Stimulated activated CD4-positive, alpha-beta T cell treated with anti-CD3 and anti-CD28 coated beads, Interleukin-2, amount 100 ng/mL, for 24 hours (primary cell): ENCODE measurements at regions not wholly inside any gene's neighbourhood (a gene's known extent, or its start where the extent isn't known, plus 50 kb on each side); places are given as distances from the start of the nearest gene placed in this dataset.
"Not testable (repeated sequence)": the region's sequence is repeated elsewhere in the genome, so short reads cannot be mapped to it uniquely, and the experiment has no call there.

Experiments used
- DNase-seq, 2 donors: peaks; one replicate each; pipeline ENCODE4 v3.0.0-alpha.2; 2020

- DNase-seq, result not testable (repeated sequence)
These were observed 311.7 kb downstream of the BCL2L11 start for GRCh38 chr2:111432423-111432822.

GRCh38 chr2:111432916-111433499 is 312.3 kb downstream of the BCL2L11 start:
- DNase-seq, result not testable (repeated sequence)

GRCh38 chr2:111433892-111434607 is 313.3 kb downstream of the BCL2L11 start:
- DNase-seq, result not testable (repeated sequence)

GRCh38 chr2:111434608-111434939 is 313.9 kb downstream of the BCL2L11 start:
- DNase-seq, result not testable (repeated sequence)

GRCh38 chr2:111435553-111436310 is 315.0 kb downstream of the BCL2L11 start:
- not testable (repeated sequence) for DNase-seq

- not testable (repeated sequence) for DNase-seq
These were observed 315.7 kb downstream of the BCL2L11 start for GRCh38 chr2:111436411-111436810.

- not testable (repeated sequence) for DNase-seq
These were observed 316.7 kb downstream of the BCL2L11 start for GRCh38 chr2:111437288-111437990.

- DNase-seq, result not testable (repeated sequence)
These were observed 317.4 kb downstream of the BCL2L11 start for GRCh38 chr2:111438161-111438560.

GRCh38 chr2:111439237-111439636 is 318.5 kb downstream of the BCL2L11 start:
- DNase-seq, result not testable (repeated sequence)

GRCh38 chr2:111441614-111442013 is 320.9 kb downstream of the BCL2L11 start:
- DNase-seq, result not testable (repeated sequence)

- DNase-seq, result not testable (repeated sequence)
These were observed 322.2 kb downstream of the BCL2L11 start for GRCh38 chr2:111442767-111443454.

GRCh38 chr2:111444516-111444915 is 323.8 kb downstream of the BCL2L11 start:
- DNase-seq, result not testable (repeated sequence)

- not testable (repeated sequence) for DNase-seq
These were observed 324.6 kb downstream of the BCL2L11 start for GRCh38 chr2:111445191-111445929.

GRCh38 chr2:111445941-111446340 is 325.2 kb downstream of the BCL2L11 start:
- not testable (repeated sequence) for DNase-seq

- not testable (repeated sequence) for DNase-seq
These were observed 326.8 kb downstream of the BCL2L11 start for GRCh38 chr2:111447482-111447881.

- DNase-seq, result not testable (repeated sequence)
These were observed 328.1 kb downstream of the BCL2L11 start for GRCh38 chr2:111448796-111449195.

GRCh38 chr2:111450526-111450925 is 329.8 kb downstream of the BCL2L11 start:
- not testable (repeated sequence) for DNase-seq

GRCh38 chr2:111451692-111452199 is 331.0 kb downstream of the BCL2L11 start:
- DNase-seq, result not testable (repeated sequence)

- DNase-seq, result not testable (repeated sequence)
These were observed 331.5 kb downstream of the BCL2L11 start for GRCh38 chr2:111452208-111452607.

- not testable (repeated sequence) for DNase-seq
These were observed 332.6 kb downstream of the BCL2L11 start for GRCh38 chr2:111453308-111453707.

GRCh38 chr2:111453816-111454215 is 333.1 kb downstream of the BCL2L11 start:
- DNase-seq, result not testable (repeated sequence)
